ENCODE measurements at regions not wholly inside any gene's neighbourhood (a gene's known extent, or its start where the extent isn't known, plus 50 kb on each side); places are given as distances from the start of the nearest gene placed in this dataset.

- H3K4me2 ChIP-seq (ENCODE audit: control insufficient read depth, extremely low read depth, insufficient read depth, low read depth, low read length), result no peak overlapping the region
- no peaks in the 10 kb centered on the region for H3K36me3 ChIP-seq (ENCODE audit: control insufficient read depth in 2 of 2, extremely low read depth in 1 of 2, insufficient read depth in 2 of 2, low read length in 2 of 2)
- H3K9ac ChIP-seq (ENCODE audit: control insufficient read depth, extremely low read depth, insufficient read depth, low read length), result no peak overlapping the region
- dilution Hi-C loops (cut with MboI; ENCODE audit: extremely low pct_ligation_motif_present, low sequenced_read_pairs), result no loop called here
- H3K27me3 ChIP-seq (ENCODE audit: control insufficient read depth, extremely low read depth, insufficient read depth, low read length), result no peaks in the 10 kb centered on the region
- H4K20me1 ChIP-seq (ENCODE audit: control insufficient read depth, extremely low read depth, insufficient read depth, low read length), result no peaks in the 10 kb centered on the region
- FAIRE-seq (no peak), DNase-seq (ENCODE audit: low read depth, low spot score) (no peak)
- H3K27ac ChIP-seq (ENCODE audit: control insufficient read depth, insufficient read depth, low read length), result no peak overlapping the region
- H3K4me3 ChIP-seq (ENCODE audit: control insufficient read depth in 2 of 3, extremely low read depth in 1 of 3, insufficient read depth in 2 of 3, low read depth in 1 of 3, low read length in 3 of 3), result no peak overlapping the region
- no peaks in the 10 kb centered on the region for H3K79me2 ChIP-seq (ENCODE audit: control insufficient read depth, insufficient read depth, low read length)
- H3K9me3 ChIP-seq (ENCODE audit: control insufficient read depth, low read depth, low read length), result no peaks in the 10 kb centered on the region
- no peak overlapping the region for H2AFZ ChIP-seq (ENCODE audit: control insufficient read depth, low read length)
- TF ChIP-seq EZH2 (IDR thresholded peaks at IDR 0.05; ENCODE audit: low read length) (no peak), CTCF (optimal IDR thresholded peaks at IDR 0.05 in 1 of 3, IDR thresholded peaks at IDR 0.05 in 1 of 3, conservative IDR thresholded peaks at IDR 0.05 in 1 of 3; ENCODE audit: extremely low read depth in 1 of 3, insufficient read depth in 2 of 3, low read length in 3 of 3) (no peak)
- no peaks in the 10 kb centered on the region for H3K4me1 ChIP-seq (ENCODE audit: control insufficient read depth, extremely low read depth, insufficient read depth, low read length)
- H3K9me1 ChIP-seq (ENCODE audit: control insufficient read depth, extremely low read depth, insufficient read depth, low read length), result no peaks in the 10 kb centered on the region
Measured at GRCh38 chr19:31533114-31533513, 183.9 kb upstream of the TSHZ3 start.

GRCh38 chr19:31534231-31534630 lies 185.0 kb upstream of the TSHZ3 start:
- Histone ChIP-seq H3K9me1 (ENCODE audit: control insufficient read depth, extremely low read depth, insufficient read depth, low read length) (no peaks in the 10 kb centered on the region), H3K9me3 (ENCODE audit: control insufficient read depth, low read depth, low read length) (no peaks in the 10 kb centered on the region), H3K4me2 (ENCODE audit: control insufficient read depth, extremely low read depth, insufficient read depth, low read depth, low read length) (no peak overlapping the region), H3K27ac (ENCODE audit: control insufficient read depth, insufficient read depth, low read length) (no peak overlapping the region), H3K27me3 (ENCODE audit: control insufficient read depth, extremely low read depth, insufficient read depth, low read length) (no peaks in the 10 kb centered on the region), H3K4me1 (ENCODE audit: control insufficient read depth, extremely low read depth, insufficient read depth, low read length) (no peaks in the 10 kb centered on the region), H3K36me3 (ENCODE audit: control insufficient read depth in 2 of 2, extremely low read depth in 1 of 2, insufficient read depth in 2 of 2, low read length in 2 of 2) (no peaks in the 10 kb centered on the region), H3K9ac (ENCODE audit: control insufficient read depth, extremely low read depth, insufficient read depth, low read length) (no peak overlapping the region), H3K79me2 (ENCODE audit: control insufficient read depth, insufficient read depth, low read length) (no peaks in the 10 kb centered on the region), H3K4me3 (ENCODE audit: control insufficient read depth in 2 of 3, extremely low read depth in 1 of 3, insufficient read depth in 2 of 3, low read depth in 1 of 3, low read length in 3 of 3) (no peak overlapping the region), H2AFZ (ENCODE audit: control insufficient read depth, low read length) (no peak overlapping the region), H4K20me1 (ENCODE audit: control insufficient read depth, extremely low read depth, insufficient read depth, low read length) (no peaks in the 10 kb centered on the region)
- DNase-seq (ENCODE audit: low read depth, low spot score) (no peak), FAIRE-seq (no peak)
- dilution Hi-C loops (cut with MboI; ENCODE audit: extremely low pct_ligation_motif_present, low sequenced_read_pairs), result no loop called here
- TF ChIP-seq EZH2 (IDR thresholded peaks at IDR 0.05; ENCODE audit: low read length) (no peak), CTCF (optimal IDR thresholded peaks at IDR 0.05 in 1 of 3, IDR thresholded peaks at IDR 0.05 in 1 of 3, conservative IDR thresholded peaks at IDR 0.05 in 1 of 3; ENCODE audit: extremely low read depth in 1 of 3, insufficient read depth in 2 of 3, low read length in 3 of 3) (no peak)

All from keratinocyte (primary cell).